WTC11 (cell line): ENCODE measurements at regions not wholly inside any gene's neighbourhood (a gene's known extent, or its start where the extent isn't known, plus 50 kb on each side); places are given as distances from the start of the nearest gene placed in this dataset.

Experiments
- ATAC-seq: fragments of 200-7000 bp; cut with Tn5 transposase; 2 replicates; pipeline ENCODE4 v1.10.0; 2021; ENCODE audit warnings: mild to moderate bottlenecking, moderate library complexity
- CTCF ChIA-PET: fragments of 300-600 bp; sonication (Branson Sonifier 250); formaldehyde crosslinking; loops from one replicate; lab custom pipeline; 2021; ENCODE audit warnings: antibody characterized with exemption; lab: Charles Lee
- POLR2A ChIA-PET: fragments of 350-600 bp; sonication (Branson Sonifier 250); formaldehyde crosslinking; loops from one replicate; lab custom pipeline; 2021; ENCODE audit warnings: antibody characterized with exemption; lab: Charles Lee
- DNase-seq: peaks from one replicate; pipeline ENCODE4 v3.0.0; 2021; ENCODE audit warnings: low spot score
- H3K27ac Mint-ChIP-seq: 2 replicates; pipeline ENCODE4 v1.8.0; 2021; ENCODE audit warnings: mixed read lengths
- H3K27me3 Mint-ChIP-seq: 2 replicates; pipeline ENCODE4 v1.8.0; 2021; ENCODE audit warnings: low read depth, mild to moderate bottlenecking, moderate library complexity, mixed read lengths
- H3K36me3 Mint-ChIP-seq: 2 replicates; pipeline ENCODE4 v1.8.0; 2021; ENCODE audit warnings: mixed read lengths
- H3K4me1 Mint-ChIP-seq: 2 replicates; pipeline ENCODE4 v1.8.0; 2022; ENCODE audit warnings: mixed read lengths
- H3K4me3 Mint-ChIP-seq: 2 replicates; pipeline ENCODE4 v1.8.0; 2021; ENCODE audit warnings: mild to moderate bottlenecking, moderate library complexity, mixed read lengths
- H3K9me3 Mint-ChIP-seq: 2 replicates; pipeline ENCODE4 v1.8.0; 2021; ENCODE audit warnings: mixed read lengths
- ELF4 ChIP-seq: sonication (generic); formaldehyde crosslinking; IDR thresholded peaks from 2 replicates; pipeline ENCODE4 v1.8.1; 2022; ENCODE audit warnings: low read depth, mild to moderate bottlenecking, moderate library complexity, missing genetic modification reagents
- ESRRA ChIP-seq: sonication (generic); formaldehyde crosslinking; IDR thresholded peaks from 2 replicates; pipeline ENCODE4 v1.8.1; 2022; ENCODE audit warnings: mild to moderate bottlenecking, missing genetic modification reagents, borderline replicate concordance
- ETV6 ChIP-seq: sonication (generic); formaldehyde crosslinking; IDR thresholded peaks from 2 replicates; pipeline ENCODE4 v1.8.1; 2022; ENCODE audit warnings: mild to moderate bottlenecking, missing genetic modification reagents
- FOXJ3 ChIP-seq: sonication (generic); formaldehyde crosslinking; IDR thresholded peaks from 2 replicates; pipeline ENCODE4 v1.9.0; 2021; ENCODE audit warnings: missing genetic modification reagents, mild to moderate bottlenecking, borderline replicate concordance
- FOXP1 ChIP-seq: sonication (generic); formaldehyde crosslinking; IDR thresholded peaks from 2 replicates; pipeline ENCODE4 v1.8.0; 2022; ENCODE audit warnings: missing genetic modification reagents, mild to moderate bottlenecking, moderate library complexity, borderline replicate concordance
- NR1H2 ChIP-seq: sonication (generic); formaldehyde crosslinking; IDR thresholded peaks from 2 replicates; pipeline ENCODE4 v1.9.0; 2021; ENCODE audit warnings: mild to moderate bottlenecking, moderate library complexity, missing genetic modification reagents
- NR3C1 ChIP-seq: sonication (generic); formaldehyde crosslinking; conservative IDR thresholded peaks from 2 replicates; pipeline ENCODE4 v1.8.1; 2023; ENCODE audit warnings: low read depth, mild to moderate bottlenecking, missing genetic modification reagents
- OVOL2 ChIP-seq: fragments of 250-450 bp; sonication (Bioruptor Pico); IDR thresholded peaks from 2 replicates; pipeline ENCODE4 v1.9.0; 2021; ENCODE audit warnings: mild to moderate bottlenecking, borderline replicate concordance
- RELA ChIP-seq: sonication (generic); formaldehyde crosslinking; IDR thresholded peaks from 2 replicates; pipeline ENCODE4 v1.8.1; 2022; ENCODE audit warnings: missing genetic modification reagents, mild to moderate bottlenecking, borderline replicate concordance
- SMAD4 ChIP-seq: sonication (generic); formaldehyde crosslinking; IDR thresholded peaks from 2 replicates; pipeline ENCODE4 v1.8.0; 2022; ENCODE audit warnings: mild to moderate bottlenecking, missing genetic modification reagents
- ZNF263 ChIP-seq: sonication (generic); formaldehyde crosslinking; IDR thresholded peaks from 2 replicates; pipeline ENCODE4 v1.8.1; 2022; ENCODE audit warnings: low read depth, mild to moderate bottlenecking, moderate library complexity, missing genetic modification reagents
- TF ChIP-seq, protein P1 (sequence below): fragments of 250-450 bp; sonication (Bioruptor Pico); IDR thresholded peaks from 2 replicates; pipeline ENCODE4 v2.1.2; 2022; ENCODE audit warnings: mild to moderate bottlenecking, moderate library complexity
- TF ChIP-seq, protein P2 (sequence below): sonication (generic); formaldehyde crosslinking; IDR thresholded peaks from 2 replicates; pipeline ENCODE4 v1.8.1; 2023; ENCODE audit warnings: mild to moderate bottlenecking, missing genetic modification reagents, borderline replicate concordance
- TF ChIP-seq, protein P3 (sequence below): fragments of 250-450 bp; sonication (Bioruptor Pico); IDR thresholded peaks from 2 replicates; pipeline ENCODE4 v1.9.0; 2021; ENCODE audit warnings: mild to moderate bottlenecking
- TF ChIP-seq, protein P4 (sequence below): sonication (generic); formaldehyde crosslinking; IDR thresholded peaks from 2 replicates; pipeline ENCODE4 v1.8.1; 2022; ENCODE audit warnings: mild to moderate bottlenecking, missing genetic modification reagents, moderate library complexity, borderline replicate concordance
- TF ChIP-seq, protein P5 (sequence below): sonication (generic); formaldehyde crosslinking; IDR thresholded peaks from 2 replicates; pipeline ENCODE4 v1.8.1; 2022; ENCODE audit warnings: mild to moderate bottlenecking, moderate library complexity, missing genetic modification reagents
- TF ChIP-seq, protein P6 (sequence below): fragments of 250-450 bp; sonication (Bioruptor Pico); IDR thresholded peaks from 2 replicates; pipeline ENCODE4 v1.9.0; 2021; ENCODE audit warnings: moderate library complexity, mild to moderate bottlenecking, inconsistent platforms, borderline replicate concordance
- TF ChIP-seq, protein P7 (sequence below): sonication (generic); formaldehyde crosslinking; conservative IDR thresholded peaks from 2 replicates; pipeline ENCODE4 v1.8.1; 2022; ENCODE audit warnings: mild to moderate bottlenecking, missing genetic modification reagents

DNA sequence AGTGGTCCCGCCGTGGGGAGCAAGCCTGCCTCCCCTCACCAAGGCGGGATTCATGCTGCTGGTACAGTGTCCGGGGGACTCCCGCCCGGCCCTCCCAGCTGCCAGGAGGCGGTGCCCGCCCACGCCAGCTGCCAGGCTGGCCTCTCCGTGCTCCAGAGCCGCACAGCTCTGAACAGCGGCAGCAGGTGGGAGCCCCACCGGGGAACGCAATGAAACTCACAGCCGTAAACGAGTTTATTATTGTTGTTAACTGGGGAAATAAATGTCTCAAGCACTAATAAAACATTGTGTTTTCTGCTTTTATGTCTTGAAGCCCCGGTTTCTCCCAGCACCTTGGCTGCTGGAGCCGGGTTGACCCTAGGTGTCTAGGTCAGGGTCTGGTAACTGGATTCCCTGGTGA is 317.7 kb upstream of the TLE3 start:
- POLR2A ChIA-PET, result no interaction called here
- Mint-ChIP-seq H3K27me3 (no peaks in the 10 kb centered on the region; the same call in none of the 2 replicates), H3K36me3 (no peaks in the 10 kb centered on the region), H3K9me3 (peaks cover 7% of the 10 kb centered on the region), H3K4me3 (no peak overlapping the region), H3K27ac (no peak overlapping the region), H3K4me1 (peaks cover 20% of the 10 kb centered on the region)
- DNase-seq (no peak), ATAC-seq (no peak)
- TF ChIP-seq, protein P1, sequence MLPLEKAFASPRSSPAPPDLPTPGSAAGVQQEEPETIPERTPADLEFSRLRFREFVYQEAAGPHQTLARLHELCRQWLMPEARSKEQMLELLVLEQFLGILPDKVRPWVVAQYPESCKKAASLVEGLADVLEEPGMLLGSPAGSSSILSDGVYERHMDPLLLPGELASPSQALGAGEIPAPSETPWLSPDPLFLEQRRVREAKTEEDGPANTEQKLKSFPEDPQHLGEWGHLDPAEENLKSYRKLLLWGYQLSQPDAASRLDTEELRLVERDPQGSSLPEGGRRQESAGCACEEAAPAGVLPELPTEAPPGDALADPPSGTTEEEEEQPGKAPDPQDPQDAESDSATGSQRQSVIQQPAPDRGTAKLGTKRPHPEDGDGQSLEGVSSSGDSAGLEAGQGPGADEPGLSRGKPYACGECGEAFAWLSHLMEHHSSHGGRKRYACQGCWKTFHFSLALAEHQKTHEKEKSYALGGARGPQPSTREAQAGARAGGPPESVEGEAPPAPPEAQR (CRISPR knock-in tag), result no peak
- TF ChIP-seq, protein P2, sequence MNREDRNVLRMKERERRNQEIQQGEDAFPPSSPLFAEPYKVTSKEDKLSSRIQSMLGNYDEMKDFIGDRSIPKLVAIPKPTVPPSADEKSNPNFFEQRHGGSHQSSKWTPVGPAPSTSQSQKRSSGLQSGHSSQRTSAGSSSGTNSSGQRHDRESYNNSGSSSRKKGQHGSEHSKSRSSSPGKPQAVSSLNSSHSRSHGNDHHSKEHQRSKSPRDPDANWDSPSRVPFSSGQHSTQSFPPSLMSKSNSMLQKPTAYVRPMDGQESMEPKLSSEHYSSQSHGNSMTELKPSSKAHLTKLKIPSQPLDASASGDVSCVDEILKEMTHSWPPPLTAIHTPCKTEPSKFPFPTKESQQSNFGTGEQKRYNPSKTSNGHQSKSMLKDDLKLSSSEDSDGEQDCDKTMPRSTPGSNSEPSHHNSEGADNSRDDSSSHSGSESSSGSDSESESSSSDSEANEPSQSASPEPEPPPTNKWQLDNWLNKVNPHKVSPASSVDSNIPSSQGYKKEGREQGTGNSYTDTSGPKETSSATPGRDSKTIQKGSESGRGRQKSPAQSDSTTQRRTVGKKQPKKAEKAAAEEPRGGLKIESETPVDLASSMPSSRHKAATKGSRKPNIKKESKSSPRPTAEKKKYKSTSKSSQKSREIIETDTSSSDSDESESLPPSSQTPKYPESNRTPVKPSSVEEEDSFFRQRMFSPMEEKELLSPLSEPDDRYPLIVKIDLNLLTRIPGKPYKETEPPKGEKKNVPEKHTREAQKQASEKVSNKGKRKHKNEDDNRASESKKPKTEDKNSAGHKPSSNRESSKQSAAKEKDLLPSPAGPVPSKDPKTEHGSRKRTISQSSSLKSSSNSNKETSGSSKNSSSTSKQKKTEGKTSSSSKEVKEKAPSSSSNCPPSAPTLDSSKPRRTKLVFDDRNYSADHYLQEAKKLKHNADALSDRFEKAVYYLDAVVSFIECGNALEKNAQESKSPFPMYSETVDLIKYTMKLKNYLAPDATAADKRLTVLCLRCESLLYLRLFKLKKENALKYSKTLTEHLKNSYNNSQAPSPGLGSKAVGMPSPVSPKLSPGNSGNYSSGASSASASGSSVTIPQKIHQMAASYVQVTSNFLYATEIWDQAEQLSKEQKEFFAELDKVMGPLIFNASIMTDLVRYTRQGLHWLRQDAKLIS (CRISPR knock-in tag), result no peak
- TF ChIP-seq SMAD4 (CRISPR knock-in tag), result no peak
- TF ChIP-seq FOXP1 (CRISPR knock-in tag), result no peak
- TF ChIP-seq RELA (CRISPR knock-in tag), result no peak
- TF ChIP-seq FOXJ3 (CRISPR knock-in tag), result no peak
- no peak for TF ChIP-seq ELF4 (CRISPR knock-in tag)
- TF ChIP-seq, protein P3, sequence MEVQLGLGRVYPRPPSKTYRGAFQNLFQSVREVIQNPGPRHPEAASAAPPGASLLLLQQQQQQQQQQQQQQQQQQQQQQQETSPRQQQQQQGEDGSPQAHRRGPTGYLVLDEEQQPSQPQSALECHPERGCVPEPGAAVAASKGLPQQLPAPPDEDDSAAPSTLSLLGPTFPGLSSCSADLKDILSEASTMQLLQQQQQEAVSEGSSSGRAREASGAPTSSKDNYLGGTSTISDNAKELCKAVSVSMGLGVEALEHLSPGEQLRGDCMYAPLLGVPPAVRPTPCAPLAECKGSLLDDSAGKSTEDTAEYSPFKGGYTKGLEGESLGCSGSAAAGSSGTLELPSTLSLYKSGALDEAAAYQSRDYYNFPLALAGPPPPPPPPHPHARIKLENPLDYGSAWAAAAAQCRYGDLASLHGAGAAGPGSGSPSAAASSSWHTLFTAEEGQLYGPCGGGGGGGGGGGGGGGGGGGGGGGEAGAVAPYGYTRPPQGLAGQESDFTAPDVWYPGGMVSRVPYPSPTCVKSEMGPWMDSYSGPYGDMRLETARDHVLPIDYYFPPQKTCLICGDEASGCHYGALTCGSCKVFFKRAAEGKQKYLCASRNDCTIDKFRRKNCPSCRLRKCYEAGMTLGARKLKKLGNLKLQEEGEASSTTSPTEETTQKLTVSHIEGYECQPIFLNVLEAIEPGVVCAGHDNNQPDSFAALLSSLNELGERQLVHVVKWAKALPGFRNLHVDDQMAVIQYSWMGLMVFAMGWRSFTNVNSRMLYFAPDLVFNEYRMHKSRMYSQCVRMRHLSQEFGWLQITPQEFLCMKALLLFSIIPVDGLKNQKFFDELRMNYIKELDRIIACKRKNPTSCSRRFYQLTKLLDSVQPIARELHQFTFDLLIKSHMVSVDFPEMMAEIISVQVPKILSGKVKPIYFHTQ, result no peak
- TF ChIP-seq, protein P4, sequence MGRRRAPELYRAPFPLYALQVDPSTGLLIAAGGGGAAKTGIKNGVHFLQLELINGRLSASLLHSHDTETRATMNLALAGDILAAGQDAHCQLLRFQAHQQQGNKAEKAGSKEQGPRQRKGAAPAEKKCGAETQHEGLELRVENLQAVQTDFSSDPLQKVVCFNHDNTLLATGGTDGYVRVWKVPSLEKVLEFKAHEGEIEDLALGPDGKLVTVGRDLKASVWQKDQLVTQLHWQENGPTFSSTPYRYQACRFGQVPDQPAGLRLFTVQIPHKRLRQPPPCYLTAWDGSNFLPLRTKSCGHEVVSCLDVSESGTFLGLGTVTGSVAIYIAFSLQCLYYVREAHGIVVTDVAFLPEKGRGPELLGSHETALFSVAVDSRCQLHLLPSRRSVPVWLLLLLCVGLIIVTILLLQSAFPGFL (CRISPR knock-in tag), result no peak
- TF ChIP-seq NR3C1 (CRISPR knock-in tag), result no peak
- TF ChIP-seq, protein P5, sequence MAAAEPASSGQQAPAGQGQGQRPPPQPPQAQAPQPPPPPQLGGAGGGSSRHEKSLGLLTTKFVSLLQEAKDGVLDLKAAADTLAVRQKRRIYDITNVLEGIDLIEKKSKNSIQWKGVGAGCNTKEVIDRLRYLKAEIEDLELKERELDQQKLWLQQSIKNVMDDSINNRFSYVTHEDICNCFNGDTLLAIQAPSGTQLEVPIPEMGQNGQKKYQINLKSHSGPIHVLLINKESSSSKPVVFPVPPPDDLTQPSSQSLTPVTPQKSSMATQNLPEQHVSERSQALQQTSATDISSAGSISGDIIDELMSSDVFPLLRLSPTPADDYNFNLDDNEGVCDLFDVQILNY (CRISPR knock-in tag), result no peak
- TF ChIP-seq NR1H2, result no peak
- TF ChIP-seq, protein P6, sequence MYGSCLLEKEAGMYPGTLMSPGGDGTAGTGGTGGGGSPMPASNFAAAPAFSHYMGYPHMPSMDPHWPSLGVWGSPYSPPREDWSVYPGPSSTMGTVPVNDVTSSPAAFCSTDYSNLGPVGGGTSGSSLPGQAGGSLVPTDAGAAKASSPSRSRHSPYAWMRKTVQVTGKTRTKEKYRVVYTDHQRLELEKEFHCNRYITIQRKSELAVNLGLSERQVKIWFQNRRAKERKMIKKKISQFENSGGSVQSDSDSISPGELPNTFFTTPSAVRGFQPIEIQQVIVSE, result no peak
- TF ChIP-seq OVOL2 (CRISPR knock-in tag), result no peak
- TF ChIP-seq, protein P7, sequence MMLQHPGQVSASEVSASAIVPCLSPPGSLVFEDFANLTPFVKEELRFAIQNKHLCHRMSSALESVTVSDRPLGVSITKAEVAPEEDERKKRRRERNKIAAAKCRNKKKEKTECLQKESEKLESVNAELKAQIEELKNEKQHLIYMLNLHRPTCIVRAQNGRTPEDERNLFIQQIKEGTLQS, result no peak
- TF ChIP-seq ESRRA (CRISPR knock-in tag), result no peak
- no peak for TF ChIP-seq ETV6 (CRISPR knock-in tag)
- no peak for TF ChIP-seq ZNF263 (CRISPR knock-in tag)
- CTCF ChIA-PET, result no interaction called here
